ENCODE measurements at regions not wholly inside any gene's neighbourhood (a gene's known extent, or its start where the extent isn't known, plus 50 kb on each side); places are given as distances from the start of the nearest gene placed in this dataset.

DNA sequence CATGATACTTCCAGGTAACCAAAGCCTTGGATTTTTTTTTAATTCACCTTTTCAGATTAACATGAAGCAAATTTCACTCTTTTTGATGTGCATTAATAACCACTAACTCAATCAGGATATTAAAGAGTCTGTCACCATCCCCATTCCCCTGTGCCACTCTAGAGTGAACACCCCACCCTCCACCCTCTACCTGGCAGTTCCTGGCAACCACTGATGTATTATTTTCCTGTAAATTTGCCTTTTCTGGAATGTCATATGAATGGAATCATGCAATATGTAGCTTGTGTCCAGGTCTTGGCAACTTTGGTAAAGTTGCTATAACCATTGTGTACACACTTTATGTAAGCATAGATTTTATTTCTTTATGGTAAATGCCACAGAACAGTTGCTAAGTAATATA is 627.6 kb downstream of the MCTP2 start (continued):
- TF ChIP-seq, protein P1, sequence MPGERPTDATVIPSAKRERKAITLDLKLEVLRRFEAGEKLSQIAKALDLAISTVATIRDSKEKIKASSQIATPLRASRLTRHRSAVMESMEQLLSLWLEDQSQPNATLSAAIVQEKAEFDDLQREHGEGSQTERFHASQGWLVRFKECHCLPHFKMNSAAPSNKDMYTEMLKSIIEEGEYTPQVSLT (CRISPR knock-in tag; IDR thresholded peaks at IDR 0.05; ENCODE audit: borderline replicate concordance, low read depth) = no peak
- TF ChIP-seq, protein P2, sequence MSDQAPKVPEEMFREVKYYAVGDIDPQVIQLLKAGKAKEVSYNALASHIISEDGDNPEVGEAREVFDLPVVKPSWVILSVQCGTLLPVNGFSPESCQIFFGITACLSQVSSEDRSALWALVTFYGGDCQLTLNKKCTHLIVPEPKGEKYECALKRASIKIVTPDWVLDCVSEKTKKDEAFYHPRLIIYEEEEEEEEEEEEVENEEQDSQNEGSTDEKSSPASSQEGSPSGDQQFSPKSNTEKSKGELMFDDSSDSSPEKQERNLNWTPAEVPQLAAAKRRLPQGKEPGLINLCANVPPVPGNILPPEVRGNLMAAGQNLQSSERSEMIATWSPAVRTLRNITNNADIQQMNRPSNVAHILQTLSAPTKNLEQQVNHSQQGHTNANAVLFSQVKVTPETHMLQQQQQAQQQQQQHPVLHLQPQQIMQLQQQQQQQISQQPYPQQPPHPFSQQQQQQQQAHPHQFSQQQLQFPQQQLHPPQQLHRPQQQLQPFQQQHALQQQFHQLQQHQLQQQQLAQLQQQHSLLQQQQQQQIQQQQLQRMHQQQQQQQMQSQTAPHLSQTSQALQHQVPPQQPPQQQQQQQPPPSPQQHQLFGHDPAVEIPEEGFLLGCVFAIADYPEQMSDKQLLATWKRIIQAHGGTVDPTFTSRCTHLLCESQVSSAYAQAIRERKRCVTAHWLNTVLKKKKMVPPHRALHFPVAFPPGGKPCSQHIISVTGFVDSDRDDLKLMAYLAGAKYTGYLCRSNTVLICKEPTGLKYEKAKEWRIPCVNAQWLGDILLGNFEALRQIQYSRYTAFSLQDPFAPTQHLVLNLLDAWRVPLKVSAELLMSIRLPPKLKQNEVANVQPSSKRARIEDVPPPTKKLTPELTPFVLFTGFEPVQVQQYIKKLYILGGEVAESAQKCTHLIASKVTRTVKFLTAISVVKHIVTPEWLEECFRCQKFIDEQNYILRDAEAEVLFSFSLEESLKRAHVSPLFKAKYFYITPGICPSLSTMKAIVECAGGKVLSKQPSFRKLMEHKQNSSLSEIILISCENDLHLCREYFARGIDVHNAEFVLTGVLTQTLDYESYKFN (CRISPR knock-in tag; conservative IDR thresholded peaks at IDR 0.05) = no peak
- TF ChIP-seq HHEX (CRISPR knock-in tag; IDR thresholded peaks at IDR 0.05) (no peak), KAT2B (IDR thresholded peaks at IDR 0.05; ENCODE audit: borderline replicate concordance, low read depth, low read length) (no peak), ZNF563 (CRISPR knock-in tag; IDR thresholded peaks at IDR 0.05) (no peak)

GRCh38 chr15:94864600-94864999 is 633.2 kb downstream of the MCTP2 start:
- CTCF ChIA-PET (ENCODE audit: low intra/inter-chr PET ratio, low total read pairs) = no interaction called here
- ATAC-seq = no peak
- H3K79me2 ChIP-seq (ENCODE audit: insufficient read depth, low read length) = no peaks in the 10 kb centered on the region
- TF ChIP-seq GATAD2A (CRISPR knock-in tag; IDR thresholded peaks at IDR 0.05) (no peak), JUNB (CRISPR knock-in tag; IDR thresholded peaks at IDR 0.05; ENCODE audit: borderline replicate concordance) (no peak), MBD4 (IDR thresholded peaks at IDR 0.05; ENCODE audit: borderline replicate concordance, low read length) (no peak), KIAA2018 (CRISPR knock-in tag; IDR thresholded peaks at IDR 0.05; ENCODE audit: borderline replicate concordance) (no peak), ZNF343 (CRISPR knock-in tag; IDR thresholded peaks at IDR 0.05) (no peak)
- TF ChIP-seq, protein P3, sequence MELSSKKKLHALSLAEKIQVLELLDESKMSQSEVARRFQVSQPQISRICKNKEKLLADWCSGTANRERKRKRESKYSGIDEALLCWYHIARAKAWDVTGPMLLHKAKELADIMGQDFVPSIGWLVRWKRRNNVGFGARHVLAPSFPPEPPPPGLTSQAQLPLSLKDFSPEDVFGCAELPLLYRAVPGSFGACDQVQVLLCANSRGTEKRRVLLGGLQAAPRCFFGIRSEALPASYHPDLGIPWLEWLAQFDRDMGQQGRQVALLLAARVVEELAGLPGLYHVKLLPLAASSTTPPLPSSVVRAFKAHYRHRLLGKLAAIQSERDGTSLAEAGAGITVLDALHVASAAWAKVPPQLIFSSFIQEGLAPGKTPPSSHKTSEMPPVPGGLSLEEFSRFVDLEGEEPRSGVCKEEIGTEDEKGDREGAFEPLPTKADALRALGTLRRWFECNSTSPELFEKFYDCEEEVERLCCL (CRISPR knock-in tag; IDR thresholded peaks at IDR 0.05; ENCODE audit: borderline replicate concordance) = no peak

More at GRCh38 chr15:94864600-94864999, 633.2 kb downstream of the MCTP2 start:
- no peak overlapping the region for H3K9ac ChIP-seq (ENCODE audit: insufficient read depth, low read depth, low read length)
- FAIRE-seq (no peak), DNase-seq (ENCODE audit: low spot score) (no peak)
- peaks cover 45% of the 10 kb centered on the region for H3K9me3 ChIP-seq (ENCODE audit: low read length)
- BruUV-seq (replicated peaks) = no TSS peak
- H3K27ac ChIP-seq (ENCODE audit: extremely low read length, insufficient read depth, low read length) = no peak overlapping the region
- H3K4me1 ChIP-seq (ENCODE audit: insufficient read depth, low read length) = no peaks in the 10 kb centered on the region
- no peaks in the 10 kb centered on the region for H3K27me3 ChIP-seq (ENCODE audit: control insufficient read depth in 1 of 2, insufficient read depth in 2 of 2, low read length in 2 of 2)
- H3K36me3 ChIP-seq (replicated peaks in 1 of 2; ENCODE audit: control insufficient read depth in 1 of 2, insufficient read depth in 2 of 2, low read length in 2 of 2) = no peaks in the 10 kb centered on the region
- H4K20me1 ChIP-seq (ENCODE audit: insufficient read depth, low read length) = no peaks in the 10 kb centered on the region
- POLR2A ChIA-PET = no interaction called here
- in situ Hi-C loops (cut with HindIII; ENCODE audit: extremely low pct_ligation_motif_present, low pct_unique_long_range_greater_than_20kb) (no loop called here), intact Hi-C loops (cut with micrococcal nuclease; ENCODE audit: unreplicated experiment) (no loop called here)
- no peak overlapping the region for H2AFZ ChIP-seq (ENCODE audit: low read length)
- no peak overlapping the region for H3K4me3 ChIP-seq (replicated peaks in 1 of 3; ENCODE audit: insufficient read depth in 1 of 3, low read depth in 2 of 3, low read length in 3 of 3)
- 0% methylated on average over 1 of the region's 1 CpG for WGBS (ENCODE audit: low lambda C conversion rate)
- no peak overlapping the region for H3K4me2 ChIP-seq (ENCODE audit: low read depth, low read length)
